ENCODE measurements at regions not wholly inside any gene's neighbourhood (a gene's known extent, or its start where the extent isn't known, plus 50 kb on each side); places are given as distances from the start of the nearest gene placed in this dataset.

DNA sequence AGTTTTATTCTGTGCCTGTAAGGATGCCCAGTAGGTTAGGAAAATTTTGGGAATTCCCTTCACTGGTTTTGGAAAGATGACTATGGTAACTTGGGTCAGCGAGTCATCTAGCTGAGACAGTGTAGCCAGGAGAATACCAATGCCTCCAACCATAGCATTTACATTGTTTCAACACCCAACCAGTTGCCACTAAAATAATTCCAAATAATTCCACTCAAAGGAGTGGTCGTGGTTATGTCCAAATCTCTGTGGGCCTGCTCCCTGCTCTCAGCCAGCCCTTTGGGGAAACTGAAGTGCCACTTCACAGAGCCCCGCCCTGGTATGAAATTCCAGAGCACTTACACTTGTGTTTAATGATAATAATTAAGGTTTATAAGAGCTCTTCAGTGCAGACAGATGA lies 310.5 kb downstream of the PLK2 start:
- H3K36me3 ChIP-seq (ENCODE audit: control insufficient read depth in 1 of 2, insufficient read depth in 2 of 2, low read length in 1 of 2): no peaks in the 10 kb centered on the region
- H3K27me3 ChIP-seq (ENCODE audit: control insufficient read depth in 1 of 2, insufficient read depth in 2 of 2, low read length in 1 of 2): no peaks in the 10 kb centered on the region
- no peak overlapping the region for H3K27ac ChIP-seq (ENCODE audit: low read depth in 1 of 2, low read length in 2 of 2)
- H3K9me3 ChIP-seq (ENCODE audit: control insufficient read depth, low read length): no peaks in the 10 kb centered on the region
- DNase-seq: no peak
- no peaks in the 10 kb centered on the region for H3K4me1 ChIP-seq (ENCODE audit: control insufficient read depth in 1 of 2, insufficient read depth in 2 of 2, low read length in 2 of 2)
- intact Hi-C loops (cut with DNase I): no loop called here
- WGBS, 2 donors: 76% methylated on average over 3 of the region's 3 CpGs
- no peak for ATAC-seq (ENCODE audit: low FRiP score)
- no peak overlapping the region for H3K4me3 ChIP-seq (ENCODE audit: low read length in 2 of 2)

DNA sequence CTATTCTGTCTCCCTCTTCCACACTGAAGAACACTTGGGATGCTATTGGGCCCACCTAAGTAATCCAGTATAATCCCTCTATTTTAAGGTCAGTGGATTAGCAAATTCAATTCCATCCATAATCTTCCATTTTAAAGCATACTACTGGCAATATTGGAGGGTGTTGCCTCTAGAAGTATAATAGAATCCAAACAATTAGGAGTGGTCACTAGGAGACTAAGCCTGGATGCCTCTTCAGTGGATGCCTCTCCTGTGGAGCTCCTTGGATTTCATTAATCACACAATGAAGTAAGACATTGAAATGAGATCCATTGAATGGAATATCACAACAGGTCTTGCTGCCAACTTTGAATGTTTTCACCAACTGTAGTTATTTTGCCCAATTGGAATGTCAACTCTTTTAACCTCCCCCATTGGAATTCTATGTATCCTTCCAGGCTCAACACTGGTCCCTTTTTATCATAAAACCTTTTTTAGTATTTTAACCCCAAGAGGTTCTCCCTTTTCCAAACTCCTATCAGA lies 311.6 kb downstream of the PLK2 start:
- no peak overlapping the region for H3K4me3 ChIP-seq (ENCODE audit: low read length in 2 of 2)
- H3K9me3 ChIP-seq (ENCODE audit: control insufficient read depth, low read length): no peaks in the 10 kb centered on the region
- DNase-seq (no peak), ATAC-seq (ENCODE audit: low FRiP score) (no peak)
- no peak overlapping the region for H3K27ac ChIP-seq (ENCODE audit: low read depth in 1 of 2, low read length in 2 of 2)
- H3K27me3 ChIP-seq (ENCODE audit: control insufficient read depth in 1 of 2, insufficient read depth in 2 of 2, low read length in 1 of 2): no peaks in the 10 kb centered on the region
- H3K4me1 ChIP-seq (ENCODE audit: control insufficient read depth in 1 of 2, insufficient read depth in 2 of 2, low read length in 2 of 2): no peaks in the 10 kb centered on the region
- intact Hi-C loops (cut with DNase I): no loop called here
- H3K36me3 ChIP-seq (ENCODE audit: control insufficient read depth in 1 of 2, insufficient read depth in 2 of 2, low read length in 1 of 2): no peaks in the 10 kb centered on the region

DNA sequence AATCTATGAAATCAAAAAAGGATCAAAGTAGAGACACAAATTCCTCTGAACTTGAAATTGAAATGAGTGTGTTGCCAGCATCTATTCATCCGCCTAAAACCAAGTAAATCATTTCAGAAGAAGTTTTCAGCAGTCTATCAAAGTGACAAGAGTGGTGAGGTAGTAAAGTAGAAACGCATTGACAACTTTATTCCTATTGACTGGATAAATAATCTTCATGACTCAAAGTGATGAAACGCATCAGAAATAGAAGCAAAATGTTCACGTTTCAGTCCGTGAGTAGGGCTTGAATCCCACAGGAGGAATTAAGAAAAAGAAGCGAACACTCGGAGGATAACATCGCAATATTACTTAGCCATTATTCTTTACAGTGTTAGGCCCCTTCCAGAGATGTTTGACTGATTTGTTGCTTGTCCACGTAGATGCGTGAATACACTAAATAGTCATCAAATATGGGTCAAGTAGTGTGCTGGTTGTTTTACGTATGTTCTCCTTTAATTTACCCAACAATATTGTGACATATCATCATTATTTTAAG lies 314.4 kb downstream of the PLK2 start:
- no peaks in the 10 kb centered on the region for H3K36me3 ChIP-seq (ENCODE audit: control insufficient read depth in 1 of 2, insufficient read depth in 2 of 2, low read length in 1 of 2)
- no peaks in the 10 kb centered on the region for H3K9me3 ChIP-seq (ENCODE audit: control insufficient read depth, low read length)
- ATAC-seq (ENCODE audit: low FRiP score) (no peak), DNase-seq (no peak)
- H3K4me3 ChIP-seq (ENCODE audit: low read length in 2 of 2): no peak overlapping the region
- intact Hi-C loops (cut with DNase I): no loop called here
- no peaks in the 10 kb centered on the region for H3K4me1 ChIP-seq (ENCODE audit: control insufficient read depth in 1 of 2, insufficient read depth in 2 of 2, low read length in 2 of 2)
- no peak overlapping the region for H3K27ac ChIP-seq (ENCODE audit: low read depth in 1 of 2, low read length in 2 of 2)
- no peaks in the 10 kb centered on the region for H3K27me3 ChIP-seq (ENCODE audit: control insufficient read depth in 1 of 2, insufficient read depth in 2 of 2, low read length in 1 of 2)
- WGBS, 2 donors: 90 to 94% methylated on average over 11 of the region's 11 CpGs

DNA sequence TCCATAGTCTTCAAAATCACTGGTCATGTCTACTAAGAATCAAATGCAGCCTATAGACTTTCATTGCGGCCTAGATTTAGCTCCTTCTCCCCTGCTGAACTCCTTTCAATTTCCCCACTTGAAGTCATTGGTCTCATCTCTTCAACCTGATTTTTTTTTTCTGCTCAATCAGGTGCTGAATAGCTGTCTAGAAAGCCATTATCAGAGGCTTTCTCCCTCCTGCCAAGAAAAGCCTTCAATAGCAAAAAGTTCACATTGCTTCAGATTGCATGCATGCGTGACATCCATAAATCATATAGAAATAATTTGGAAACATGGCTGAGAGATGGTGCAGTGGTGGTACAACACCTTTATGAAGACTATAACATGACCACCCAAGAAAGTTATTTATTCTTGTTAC lies 316.2 kb downstream of the PLK2 start:
- Histone ChIP-seq H3K4me1 (ENCODE audit: control insufficient read depth in 1 of 2, insufficient read depth in 2 of 2, low read length in 2 of 2) (no peaks in the 10 kb centered on the region), H3K4me3 (ENCODE audit: low read length in 2 of 2) (no peak overlapping the region), H3K9me3 (ENCODE audit: control insufficient read depth, low read length) (no peaks in the 10 kb centered on the region), H3K27me3 (ENCODE audit: control insufficient read depth in 1 of 2, insufficient read depth in 2 of 2, low read length in 1 of 2) (no peaks in the 10 kb centered on the region), H3K27ac (ENCODE audit: low read depth in 1 of 2, low read length in 2 of 2) (no peak overlapping the region), H3K36me3 (ENCODE audit: control insufficient read depth in 1 of 2, insufficient read depth in 2 of 2, low read length in 1 of 2) (no peaks in the 10 kb centered on the region)
- ATAC-seq (ENCODE audit: low FRiP score): no peak
- 94 to 97% methylated on average over 2 of the region's 2 CpGs for WGBS, 2 donors
- no peak for DNase-seq
- intact Hi-C loops (cut with DNase I): no loop called here

DNA sequence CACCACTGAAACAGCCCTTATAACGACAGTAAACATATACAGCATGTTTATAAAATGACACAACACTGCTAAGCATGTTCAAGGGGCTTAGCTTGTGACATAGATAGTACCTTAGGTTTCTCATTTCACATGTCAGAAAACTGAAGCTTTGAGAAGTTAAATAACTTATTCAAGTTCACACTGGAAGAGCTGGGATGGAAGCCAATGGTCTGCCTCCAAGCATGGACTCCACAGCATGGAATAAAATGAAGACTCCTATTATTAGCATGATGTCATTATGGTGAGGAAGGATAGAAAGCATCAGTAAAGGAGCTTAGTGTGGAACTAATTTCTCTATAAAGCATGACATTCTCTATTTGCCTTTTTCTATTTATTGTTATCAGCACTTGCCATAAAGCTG lies 316.7 kb downstream of the PLK2 start:
- intact Hi-C loops (cut with DNase I): no loop called here
- WGBS, 2 donors: 90 to 98% methylated on average over 1 of the region's 1 CpG

DNA sequence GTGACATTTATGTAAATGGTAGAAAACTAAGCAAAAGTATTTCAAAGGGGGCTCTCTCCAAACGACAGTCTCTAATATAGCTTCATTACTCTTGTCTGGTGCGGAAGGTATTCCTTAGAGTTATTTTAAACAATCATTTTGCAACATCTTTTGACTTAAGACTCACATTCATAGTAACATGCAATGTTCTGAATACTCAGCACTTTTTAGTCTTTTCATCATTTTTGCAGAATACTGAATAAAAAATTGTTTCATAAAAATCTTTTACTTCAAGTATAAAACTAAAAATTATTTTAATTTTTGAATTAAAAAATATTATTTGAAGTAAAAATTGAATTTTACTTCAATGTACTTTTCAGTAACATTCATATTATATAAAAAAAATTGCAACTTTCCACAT lies 321.1 kb downstream of the PLK2 start:
- Histone ChIP-seq H3K36me3 (ENCODE audit: control insufficient read depth in 1 of 2, insufficient read depth in 2 of 2, low read length in 1 of 2) (no peaks in the 10 kb centered on the region), H3K27ac (ENCODE audit: low read depth in 1 of 2, low read length in 2 of 2) (no peak overlapping the region), H3K27me3 (ENCODE audit: control insufficient read depth in 1 of 2, insufficient read depth in 2 of 2, low read length in 1 of 2) (no peaks in the 10 kb centered on the region), H3K4me3 (ENCODE audit: low read length in 2 of 2) (no peak overlapping the region), H3K4me1 (ENCODE audit: control insufficient read depth in 1 of 2, insufficient read depth in 2 of 2, low read length in 2 of 2) (peaks cover 0 to 2% of the 10 kb centered on the region in 2 donors), H3K9me3 (ENCODE audit: control insufficient read depth, low read length) (no peaks in the 10 kb centered on the region)
- WGBS, 2 donors: 90 to 94% methylated on average over 2 of the region's 2 CpGs
- no peak for DNase-seq
- no peak for ATAC-seq (ENCODE audit: low FRiP score)
- intact Hi-C loops (cut with DNase I): no loop called here

More for the DNA sequence above, 316.7 kb downstream of the PLK2 start:
- DNase-seq (no peak), ATAC-seq (ENCODE audit: low FRiP score) (no peak)
- no peaks in the 10 kb centered on the region for H3K27me3 ChIP-seq (ENCODE audit: control insufficient read depth in 1 of 2, insufficient read depth in 2 of 2, low read length in 1 of 2)
- H3K4me3 ChIP-seq (ENCODE audit: low read length in 2 of 2): no peak overlapping the region
- H3K4me1 ChIP-seq (ENCODE audit: control insufficient read depth in 1 of 2, insufficient read depth in 2 of 2, low read length in 2 of 2): no peaks in the 10 kb centered on the region
- H3K36me3 ChIP-seq (ENCODE audit: control insufficient read depth in 1 of 2, insufficient read depth in 2 of 2, low read length in 1 of 2): no peaks in the 10 kb centered on the region
- H3K9me3 ChIP-seq (ENCODE audit: control insufficient read depth, low read length): no peaks in the 10 kb centered on the region
- no peak overlapping the region for H3K27ac ChIP-seq (ENCODE audit: low read depth in 1 of 2, low read length in 2 of 2)

DNA sequence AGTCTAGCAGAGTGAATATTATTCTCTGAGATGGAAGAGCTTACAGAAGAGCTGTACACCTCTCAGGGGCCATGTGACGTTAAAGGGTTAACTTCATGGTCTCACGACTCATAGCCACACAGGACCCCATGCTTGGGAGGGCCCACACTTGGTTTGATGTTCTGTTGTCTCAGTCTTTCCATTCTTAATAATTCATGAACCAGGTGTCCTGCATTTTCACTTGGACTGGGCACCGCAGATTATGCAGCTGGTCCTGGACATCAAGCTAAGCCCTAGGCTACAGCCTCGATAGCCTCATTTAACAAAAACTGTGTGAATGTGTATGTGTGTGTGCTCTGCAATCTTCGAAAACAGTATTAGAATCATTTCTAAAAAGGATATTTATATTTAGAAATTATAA lies 323.5 kb downstream of the PLK2 start:
- 83 to 86% methylated on average over 5 of the region's 5 CpGs for WGBS, 2 donors
- intact Hi-C loops (cut with DNase I): no loop called here
- Histone ChIP-seq H3K9me3 (ENCODE audit: control insufficient read depth, low read length) (no peaks in the 10 kb centered on the region), H3K4me1 (ENCODE audit: control insufficient read depth in 1 of 2, insufficient read depth in 2 of 2, low read length in 2 of 2) (peaks cover 0 to 2% of the 10 kb centered on the region in 2 donors), H3K27ac (ENCODE audit: low read depth in 1 of 2, low read length in 2 of 2) (no peak overlapping the region), H3K27me3 (ENCODE audit: control insufficient read depth in 1 of 2, insufficient read depth in 2 of 2, low read length in 1 of 2) (no peaks in the 10 kb centered on the region), H3K36me3 (ENCODE audit: control insufficient read depth in 1 of 2, insufficient read depth in 2 of 2, low read length in 1 of 2) (no peaks in the 10 kb centered on the region), H3K4me3 (ENCODE audit: low read length in 2 of 2) (no peak overlapping the region)
- no peak for ATAC-seq (ENCODE audit: low FRiP score)
- no peak for DNase-seq

DNA sequence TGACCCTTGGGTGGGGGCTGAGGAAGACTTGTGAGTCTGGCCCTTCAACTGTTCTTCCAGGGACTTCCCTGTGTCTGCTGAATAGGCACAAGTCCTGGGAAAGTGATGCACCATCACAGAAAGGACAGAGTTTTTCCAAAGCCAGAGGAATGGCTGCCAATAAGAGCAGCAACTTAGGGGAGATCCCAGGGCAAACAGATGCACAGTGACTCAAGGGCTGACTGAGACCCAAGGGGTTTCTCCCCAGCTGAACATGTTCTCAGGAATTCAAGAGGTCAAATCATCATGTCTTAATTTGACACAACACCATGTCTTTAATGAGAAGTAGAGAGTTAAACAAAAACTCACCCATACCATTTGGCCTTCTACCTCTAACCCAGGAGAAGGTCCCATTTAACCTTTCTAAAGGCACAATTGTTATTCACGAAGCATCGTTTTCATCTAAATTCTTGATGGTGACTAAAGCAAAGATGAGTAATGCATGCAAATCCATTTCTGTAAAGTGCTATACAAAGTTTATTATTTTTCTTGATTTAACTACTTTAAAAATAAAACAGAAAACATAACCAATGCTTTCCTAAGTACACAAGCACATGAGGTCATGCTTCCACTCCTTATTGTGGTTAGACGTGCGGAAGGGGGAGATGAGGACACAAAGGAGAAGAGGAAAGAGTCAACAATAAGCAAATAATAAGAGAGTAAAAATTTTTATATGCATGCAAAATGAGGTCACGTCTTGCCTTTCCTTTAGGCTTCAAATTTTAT lies 324.1 kb downstream of the PLK2 start:
- intact Hi-C loops (cut with DNase I): no loop called here
- Histone ChIP-seq H3K27me3 (ENCODE audit: control insufficient read depth in 1 of 2, insufficient read depth in 2 of 2, low read length in 1 of 2) (no peaks in the 10 kb centered on the region), H3K27ac (ENCODE audit: low read depth in 1 of 2, low read length in 2 of 2) (no peak overlapping the region), H3K9me3 (ENCODE audit: control insufficient read depth, low read length) (no peaks in the 10 kb centered on the region), H3K4me3 (ENCODE audit: low read length in 2 of 2) (no peak overlapping the region), H3K4me1 (ENCODE audit: control insufficient read depth in 1 of 2, insufficient read depth in 2 of 2, low read length in 2 of 2) (peaks cover 0 to 2% of the 10 kb centered on the region in 2 donors), H3K36me3 (ENCODE audit: control insufficient read depth in 1 of 2, insufficient read depth in 2 of 2, low read length in 1 of 2) (no peaks in the 10 kb centered on the region)
- DNase-seq: no peak
- ATAC-seq (ENCODE audit: low FRiP score): no peak
- 78 to 84% methylated on average over 5 of the region's 5 CpGs for WGBS, 2 donors

DNA sequence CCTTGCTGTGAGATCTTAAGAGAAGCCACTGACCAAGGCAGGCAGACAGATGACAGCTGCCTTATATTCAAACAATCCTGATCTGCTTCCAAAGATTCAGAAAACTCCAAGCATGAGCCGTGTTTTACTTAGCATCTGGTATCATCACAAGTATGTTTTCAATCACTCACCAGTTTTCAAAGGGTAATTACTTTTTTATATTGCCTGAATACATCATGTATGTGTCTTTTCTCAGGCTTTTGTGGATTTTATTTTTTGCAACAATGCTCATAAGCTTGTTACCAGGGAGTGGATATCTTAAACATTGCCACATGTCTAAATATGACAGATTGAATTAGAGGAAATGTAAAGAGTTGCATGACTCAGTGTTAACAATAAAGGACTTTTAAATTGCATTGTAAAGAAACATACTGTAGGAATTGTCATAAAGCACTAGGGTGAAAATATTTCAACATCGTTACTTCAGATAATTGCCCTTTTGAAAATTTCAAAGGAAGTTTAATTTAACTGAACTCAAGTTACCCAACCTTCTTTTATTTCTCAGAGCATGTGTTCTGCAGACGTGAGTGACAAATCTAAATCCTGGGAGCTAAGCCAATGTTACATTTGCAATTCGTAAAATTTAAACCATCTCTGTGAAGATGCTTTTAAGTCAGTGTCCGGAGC lies 326.1 kb downstream of the PLK2 start:
- WGBS, 2 donors: 36 to 42% methylated on average over 5 of the region's 5 CpGs
- H3K27ac ChIP-seq (ENCODE audit: low read depth in 1 of 2, low read length in 2 of 2): no peak overlapping the region
- no peaks in the 10 kb centered on the region for H3K36me3 ChIP-seq (ENCODE audit: control insufficient read depth in 1 of 2, insufficient read depth in 2 of 2, low read length in 1 of 2)
- ATAC-seq (ENCODE audit: low FRiP score) (no peak), DNase-seq (no peak)
- H3K4me1 ChIP-seq (ENCODE audit: control insufficient read depth in 1 of 2, insufficient read depth in 2 of 2, low read length in 2 of 2): peaks cover 0 to 2% of the 10 kb centered on the region in 2 donors
- H3K27me3 ChIP-seq (ENCODE audit: control insufficient read depth in 1 of 2, insufficient read depth in 2 of 2, low read length in 1 of 2): no peaks in the 10 kb centered on the region
- intact Hi-C loops (cut with DNase I): no loop called here
- no peaks in the 10 kb centered on the region for H3K9me3 ChIP-seq (ENCODE audit: control insufficient read depth, low read length)
- no peak overlapping the region for H3K4me3 ChIP-seq (ENCODE audit: low read length in 2 of 2)

Data from aorta (tissue), 5 donors.